ENCODE measurements at regions not wholly inside any gene's neighbourhood (a gene's known extent, or its start where the extent isn't known, plus 50 kb on each side); places are given as distances from the start of the nearest gene placed in this dataset.

DNA sequence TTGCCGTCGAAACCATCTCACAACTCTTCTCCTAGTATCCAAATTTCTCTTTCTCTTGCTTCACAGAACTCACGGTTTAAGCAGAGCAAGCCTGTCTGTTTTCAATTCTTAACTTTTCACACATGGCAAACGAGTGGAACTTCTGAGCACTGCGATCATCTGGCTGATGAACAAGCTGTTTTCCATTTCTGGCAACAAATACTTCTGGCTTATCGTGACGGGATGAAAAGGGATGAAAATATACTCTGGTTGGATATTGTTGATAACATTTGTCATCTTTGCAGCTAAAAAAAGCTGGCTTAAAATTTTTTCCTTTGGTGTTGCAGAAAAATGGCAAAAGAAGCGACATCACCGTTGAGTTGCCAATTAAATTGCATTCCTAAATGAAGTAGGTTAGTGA lies 515.2 kb upstream of the JARID2 start:
- DNase-seq: no peak

DNA sequence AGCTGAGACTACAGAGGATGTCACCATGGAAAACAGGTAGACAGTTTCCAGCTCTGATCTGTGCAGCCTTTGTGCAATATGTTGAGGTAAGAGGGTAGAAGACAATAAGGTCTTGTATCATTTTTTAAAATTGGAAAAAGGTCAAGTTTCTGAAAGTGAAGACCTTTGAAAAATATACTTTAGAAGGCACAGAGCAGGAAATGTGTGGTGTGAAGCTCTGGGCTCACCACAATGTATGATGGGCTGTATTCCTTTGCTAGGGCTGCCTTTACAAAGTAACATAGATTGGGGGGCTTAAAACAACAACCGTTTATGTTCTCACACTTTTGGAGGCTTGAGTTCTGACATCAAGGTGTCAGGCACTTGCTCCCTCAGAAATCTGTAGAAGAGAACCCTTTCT lies 514.3 kb upstream of the JARID2 start:
- no peak for DNase-seq

DNA sequence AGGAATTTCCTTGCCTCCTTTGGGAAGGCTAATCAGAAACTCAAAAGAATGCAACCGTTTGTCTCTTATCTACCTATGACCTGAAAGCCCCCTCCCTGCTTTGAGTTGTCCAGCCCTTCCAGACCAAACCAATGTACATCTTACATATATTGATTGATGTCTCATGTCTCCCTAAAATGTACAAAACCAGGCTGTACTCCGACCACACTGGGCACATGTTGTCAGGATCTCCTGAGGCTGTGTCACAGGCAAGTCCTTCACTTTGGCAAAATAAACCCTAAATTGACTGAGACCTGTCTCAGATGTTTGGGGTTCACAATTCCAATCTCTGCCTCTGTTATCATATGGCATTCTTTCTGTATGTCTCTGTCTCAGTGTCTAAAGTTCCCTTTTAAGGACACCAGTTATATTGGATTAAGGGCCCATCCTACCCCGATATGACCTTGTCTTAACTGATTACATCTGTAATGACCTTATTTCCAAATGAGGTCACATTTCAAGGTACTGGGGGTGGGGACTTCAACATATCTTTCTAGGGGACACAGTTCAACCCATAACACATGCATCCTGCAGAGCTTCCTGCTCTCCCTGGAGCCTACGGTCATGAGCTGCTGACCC lies 513.5 kb upstream of the JARID2 start:
- DNase-seq: no peak

DNA sequence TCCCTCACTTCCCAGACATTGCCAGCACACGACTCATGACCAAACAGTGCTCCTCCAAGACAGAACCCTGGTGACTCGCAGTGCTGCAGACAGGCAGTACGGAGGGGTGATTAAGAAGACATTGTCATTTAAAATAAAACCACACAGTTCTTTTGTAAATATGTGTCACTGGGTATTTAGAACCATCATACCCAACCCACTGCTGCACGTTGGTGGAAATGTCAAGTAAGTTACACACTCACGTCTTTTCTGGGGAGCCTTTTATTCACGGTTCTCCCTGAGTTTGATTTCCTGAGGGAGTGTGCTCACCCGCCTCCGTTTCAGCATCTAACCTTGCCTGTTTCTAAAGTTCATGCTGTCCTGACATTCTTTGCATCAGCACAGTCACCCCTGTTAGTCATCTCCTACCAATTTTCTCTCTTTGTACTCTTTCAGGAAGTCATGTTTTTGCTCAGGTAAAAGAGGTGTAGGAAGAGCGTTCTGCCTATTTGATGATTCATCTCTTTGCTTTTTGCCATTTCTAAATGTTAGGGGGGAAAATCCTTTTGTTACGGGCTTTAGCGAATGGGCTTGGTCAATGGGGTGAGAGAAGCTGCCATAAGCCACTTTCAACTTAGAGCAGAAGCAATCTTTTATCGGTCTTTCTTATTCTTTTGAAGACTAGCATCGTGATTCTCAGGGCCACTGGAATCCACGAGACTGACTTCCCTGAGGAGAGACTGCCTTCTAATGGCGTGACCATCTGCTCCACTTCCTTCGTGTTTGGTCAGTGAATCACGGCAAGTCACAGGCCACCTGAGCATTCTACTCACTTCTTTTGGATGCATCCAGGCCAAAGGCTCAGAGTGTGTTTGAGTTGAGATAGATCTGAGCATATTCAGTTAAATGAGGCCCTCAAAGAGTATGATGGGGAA lies 512.8 kb upstream of the JARID2 start:
- no peak for DNase-seq

DNA sequence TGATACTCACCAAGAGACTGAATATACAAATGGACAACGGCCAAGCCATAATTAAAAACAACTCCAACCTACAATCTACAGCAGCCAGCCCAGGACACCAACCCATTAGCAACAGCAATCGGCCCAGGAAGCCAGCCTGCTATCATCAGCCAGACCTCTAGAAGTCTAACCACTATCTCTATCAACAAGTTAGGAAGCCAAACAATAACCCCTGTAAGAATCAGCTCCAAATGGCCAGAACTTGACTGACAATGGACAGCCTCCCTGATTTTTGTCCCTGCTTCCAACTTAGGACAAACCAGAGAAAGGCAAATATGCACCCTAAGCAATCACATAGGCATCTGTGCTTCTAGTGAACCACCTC lies 511.8 kb upstream of the JARID2 start:
- no peak for DNase-seq

DNA sequence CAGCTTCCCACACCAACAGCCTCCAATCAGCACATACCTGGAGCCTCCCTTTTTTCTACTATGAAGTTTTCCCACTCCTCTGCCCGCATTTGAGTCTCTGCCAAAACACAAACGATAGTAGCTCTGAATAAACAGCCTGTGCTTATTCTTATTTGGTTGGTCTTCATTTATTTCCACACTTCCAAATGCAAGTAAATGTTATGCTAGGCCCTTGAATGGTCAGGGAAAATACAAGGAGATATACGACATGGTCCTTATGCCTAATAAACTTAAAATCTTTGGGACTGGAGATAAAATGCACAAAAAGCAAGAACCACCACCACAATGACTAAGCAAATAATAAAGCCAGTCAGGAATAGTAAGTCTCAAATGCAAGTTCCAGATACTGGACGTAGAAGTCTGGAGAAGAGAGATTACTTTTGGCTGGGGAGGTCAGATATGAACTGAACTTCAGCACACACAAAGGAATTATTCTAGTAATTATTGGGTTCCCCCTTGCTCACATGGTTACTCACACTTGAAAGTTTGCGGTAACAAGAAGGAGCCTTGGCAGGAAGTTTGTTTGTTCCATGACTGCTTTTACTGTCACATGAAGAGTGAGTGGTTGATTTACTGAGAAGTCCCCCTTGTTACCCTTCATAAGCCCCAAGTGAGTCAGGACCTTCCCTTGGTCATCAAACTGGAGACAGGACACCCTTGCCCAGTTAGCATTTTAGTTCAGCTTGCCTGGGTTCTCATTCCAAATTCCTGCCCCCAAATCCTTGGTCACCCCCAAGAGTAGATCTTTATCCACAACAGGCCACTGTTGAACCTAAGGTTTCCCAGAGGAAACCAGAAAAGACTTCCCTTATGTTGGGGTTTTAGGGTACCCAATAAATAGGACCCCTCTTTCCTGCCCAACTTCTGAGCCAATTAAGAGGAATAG lies 511.2 kb upstream of the JARID2 start:
- DNase-seq: no peak

DNA sequence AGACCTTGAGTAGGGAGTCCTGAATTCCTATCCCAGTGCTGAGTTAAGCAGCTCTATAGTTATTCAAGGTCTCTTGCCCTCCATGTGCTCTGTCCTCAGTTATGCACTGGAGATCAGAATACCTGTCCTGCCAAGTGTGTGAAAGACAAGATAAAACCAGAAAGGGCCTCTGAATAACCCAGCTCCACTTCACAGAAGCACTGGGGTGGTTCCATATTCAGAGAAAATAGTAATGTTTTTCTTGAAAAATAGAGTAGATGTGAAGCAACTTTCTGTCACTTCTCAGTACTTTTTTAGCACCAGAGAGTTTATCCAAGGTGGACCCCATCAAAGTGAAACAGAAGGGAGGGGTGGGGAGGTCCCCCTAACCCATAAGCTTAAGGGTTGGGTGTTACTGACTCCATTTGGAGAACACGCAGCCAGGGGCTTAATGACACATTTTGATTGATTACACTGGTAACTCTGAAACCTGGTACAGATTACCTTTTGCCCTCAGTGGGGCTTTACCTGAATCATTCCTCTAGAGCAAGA lies 509.8 kb upstream of the JARID2 start:
- no peak for DNase-seq

DNA sequence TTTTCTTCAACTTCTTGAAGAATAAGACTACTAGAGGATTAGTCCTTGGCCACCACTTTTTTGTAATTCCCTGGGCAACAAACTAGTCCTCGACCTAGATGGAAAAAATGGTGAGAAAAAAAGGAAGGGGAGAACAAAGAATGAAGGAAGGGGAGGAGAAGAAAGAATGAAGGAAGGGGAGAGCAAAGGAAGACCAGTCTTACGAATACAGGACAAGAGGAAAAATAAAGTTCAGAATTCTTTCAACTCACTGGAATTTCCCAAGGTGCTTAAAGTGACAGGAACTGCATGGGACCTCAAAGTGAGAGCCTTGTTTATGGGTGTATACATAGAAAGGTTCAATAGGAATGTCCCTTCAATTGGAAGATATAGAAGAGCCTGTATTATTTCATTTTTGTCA lies 509.3 kb upstream of the JARID2 start:
- no peak for DNase-seq

DNA sequence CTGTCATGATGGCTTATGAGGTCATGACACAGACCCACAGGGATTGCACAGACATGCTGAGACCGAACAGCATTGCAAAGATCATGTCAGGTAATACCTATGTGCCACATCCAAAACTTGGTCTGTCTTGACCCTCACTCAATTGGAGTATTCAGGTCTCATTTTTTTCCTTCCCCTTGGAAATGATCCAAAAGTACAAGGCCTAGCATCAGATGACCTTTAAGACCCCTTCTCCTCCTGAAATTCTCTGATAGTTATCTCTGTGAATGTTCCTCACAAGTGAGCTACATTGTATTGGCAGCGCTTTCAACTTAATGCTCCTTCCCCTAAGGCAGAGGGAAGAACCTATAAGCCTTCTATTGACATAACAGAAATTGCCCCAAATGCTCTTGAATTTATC lies 507.4 kb upstream of the JARID2 start:
- no peak for DNase-seq

DNA sequence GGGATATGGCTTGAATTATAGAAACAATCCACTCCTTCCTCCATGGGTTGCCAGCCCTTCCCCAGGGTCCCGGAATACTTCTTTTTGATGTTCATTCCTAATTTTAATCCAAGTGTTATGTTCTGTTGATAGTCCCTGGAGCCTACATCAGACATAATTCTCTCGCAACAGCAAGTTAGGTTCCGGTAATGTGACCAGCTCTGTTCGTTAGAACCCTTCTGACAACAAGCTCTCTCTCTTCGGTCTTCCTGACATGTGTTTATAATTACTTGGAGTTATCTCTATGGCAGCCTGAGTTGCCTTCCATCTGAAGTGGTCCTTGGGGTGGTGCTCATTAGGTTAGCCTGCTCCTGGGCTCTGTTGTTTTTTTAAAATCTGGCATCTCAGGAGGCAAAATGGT lies 506.9 kb upstream of the JARID2 start:
- no peak for DNase-seq

DNA sequence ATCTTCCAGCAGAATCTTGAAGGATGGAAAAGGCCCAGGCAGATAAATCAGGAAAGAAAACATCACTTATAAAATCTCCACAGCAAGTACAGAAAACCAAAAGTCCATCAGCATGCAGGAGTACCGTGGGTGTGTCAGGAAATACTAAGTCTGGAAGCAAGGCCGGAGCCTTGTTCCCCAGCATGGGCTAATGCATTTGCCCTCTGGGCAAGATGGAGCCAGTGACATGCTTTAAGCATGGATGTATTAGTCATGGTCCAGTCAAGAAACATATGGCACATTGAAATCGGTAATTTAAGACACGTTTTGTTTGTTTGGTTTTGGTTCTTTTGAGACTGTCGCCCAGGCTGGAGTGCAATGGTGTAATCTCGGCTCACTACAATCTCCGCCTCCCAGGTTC lies 506.0 kb upstream of the JARID2 start:
- no peak for DNase-seq

DNA sequence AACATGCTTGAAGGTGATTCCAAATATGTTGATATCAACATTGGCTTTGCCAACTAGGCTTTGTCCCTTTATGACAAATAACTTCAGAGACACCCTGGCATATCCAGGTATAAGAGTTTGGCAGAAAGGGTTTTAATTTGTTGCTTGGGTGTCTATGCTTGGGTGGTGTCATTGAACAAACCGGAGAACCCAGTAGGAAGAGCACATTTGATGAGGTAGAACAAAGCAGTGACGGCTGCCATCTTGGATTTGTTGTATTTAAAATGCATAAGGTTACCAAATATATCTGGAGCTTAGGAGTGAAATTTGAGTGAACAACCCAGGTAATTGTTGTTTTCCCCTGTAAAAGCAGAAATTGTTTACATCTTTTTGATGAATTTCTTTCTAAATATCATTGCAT lies 503.7 kb upstream of the JARID2 start:
- DNase-seq: no peak

DNA sequence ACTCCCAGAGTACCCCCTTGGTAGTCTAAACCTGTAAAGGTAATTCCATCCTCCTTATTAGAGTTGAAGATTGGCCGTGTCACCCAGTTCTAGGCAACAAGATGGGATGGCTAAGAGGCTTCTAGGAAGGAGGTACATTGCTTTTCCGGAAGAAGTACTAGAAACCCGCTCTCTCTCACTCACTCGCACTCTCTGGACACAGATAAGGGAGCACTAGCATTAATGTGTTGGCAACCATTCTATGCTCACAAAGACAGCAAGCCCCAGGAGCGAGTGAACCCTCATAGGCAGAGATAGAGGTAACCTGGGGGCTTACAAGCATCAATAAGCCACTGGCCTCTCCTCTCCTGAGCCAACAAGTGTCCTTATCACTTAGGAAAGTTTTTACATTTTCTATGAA lies 503.2 kb upstream of the JARID2 start:
- DNase-seq: no peak

DNA sequence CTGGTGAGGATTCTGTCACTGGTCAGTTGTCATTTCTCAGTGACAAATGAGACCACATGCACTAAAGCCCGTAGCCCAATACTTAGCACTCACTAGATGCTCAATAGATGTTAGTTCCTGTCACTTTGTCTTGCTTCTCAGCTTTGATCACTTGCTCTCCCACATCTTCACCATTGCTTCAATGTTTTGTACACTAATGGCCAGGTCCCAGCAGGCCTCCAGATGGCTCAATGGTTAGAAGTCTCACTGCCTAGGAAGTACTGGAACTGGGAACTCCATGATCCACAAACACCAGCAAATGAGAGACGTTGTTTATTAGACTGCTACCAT lies 502.8 kb upstream of the JARID2 start:
- DNase-seq: no peak

DNA sequence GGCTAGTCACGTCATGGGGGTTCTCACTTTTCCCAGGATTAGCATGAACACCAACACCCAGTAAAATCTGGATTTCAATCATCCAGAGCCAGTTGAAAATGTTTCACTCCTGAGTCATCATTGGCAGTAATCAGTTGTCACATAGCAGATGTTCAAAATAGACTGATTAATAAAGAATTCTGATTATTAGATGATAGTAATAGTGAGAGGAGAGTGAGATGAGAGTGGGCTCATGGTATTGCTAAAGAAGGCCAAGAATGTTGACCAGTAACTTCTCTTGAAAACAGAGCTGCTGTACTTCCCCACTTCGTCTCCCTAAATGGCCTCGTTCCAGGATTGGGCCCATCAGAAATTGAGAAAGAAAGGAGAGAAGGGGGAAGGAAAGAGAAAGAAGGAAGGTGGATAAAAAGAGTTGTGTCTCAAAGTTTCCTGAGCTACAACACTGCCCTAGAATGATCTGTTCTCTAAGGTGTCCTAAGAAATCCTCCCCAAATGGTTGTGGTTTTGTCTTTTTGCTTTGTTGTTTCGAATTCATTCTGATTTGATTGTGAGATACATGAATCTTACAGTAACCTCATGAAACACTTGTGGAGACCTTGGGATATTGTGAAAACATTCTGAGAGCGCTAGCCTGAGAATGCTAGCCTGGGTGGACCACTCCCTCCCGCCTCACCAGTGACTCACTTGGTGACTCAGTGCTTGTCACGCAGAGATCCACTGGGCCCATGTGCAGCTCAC lies 502.2 kb upstream of the JARID2 start:
- no peak for DNase-seq

DNA sequence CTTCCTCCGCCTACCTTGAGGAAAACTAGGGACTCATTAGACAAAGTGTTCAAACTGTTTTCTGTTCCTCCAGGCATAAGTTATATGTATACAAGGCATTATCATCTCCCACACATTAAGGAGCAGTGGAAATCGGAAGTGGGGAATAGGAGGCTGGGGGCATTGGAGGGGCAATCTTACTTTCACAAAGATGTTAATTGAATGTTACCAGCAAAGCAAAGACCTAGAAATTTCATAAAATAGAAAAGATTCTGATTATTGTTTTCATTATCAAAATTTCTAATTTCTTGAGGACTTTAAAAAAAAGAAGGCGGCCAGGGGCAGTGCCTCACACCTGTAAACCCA lies 501.7 kb upstream of the JARID2 start:
- DNase-seq: no peak

DNA sequence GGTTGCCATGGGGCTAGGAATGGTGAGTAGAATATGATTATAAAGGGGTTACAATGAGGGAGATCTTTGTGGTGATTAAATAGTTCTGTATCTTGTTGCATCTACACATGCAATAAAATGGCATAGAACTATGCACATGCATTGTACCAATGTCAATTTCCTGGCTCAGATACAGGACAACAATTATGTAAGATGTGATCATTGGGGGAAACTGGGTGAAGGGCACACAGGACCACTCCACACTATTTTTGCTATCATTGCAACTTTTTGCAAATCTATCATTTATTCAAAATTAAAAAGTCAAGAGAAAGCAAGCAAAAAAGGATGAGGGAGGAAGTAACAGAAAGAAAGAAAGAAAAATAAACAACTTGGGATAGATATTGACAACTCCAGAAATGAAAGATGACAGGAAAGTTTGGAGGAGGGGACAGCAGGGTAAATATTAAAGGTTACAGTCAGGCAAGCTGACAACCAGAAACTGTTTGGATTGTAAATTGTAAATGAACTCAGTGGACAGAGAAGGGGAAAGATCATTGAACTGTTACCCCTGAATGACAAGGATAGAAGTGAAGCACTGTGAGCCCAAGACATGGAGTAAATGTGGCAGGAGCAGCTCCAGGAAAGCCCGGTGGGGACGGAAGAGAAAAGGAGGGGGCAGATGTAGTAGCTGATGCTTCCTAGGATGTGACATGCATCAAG lies 499.6 kb upstream of the JARID2 start:
- DNase-seq: no peak

DNA sequence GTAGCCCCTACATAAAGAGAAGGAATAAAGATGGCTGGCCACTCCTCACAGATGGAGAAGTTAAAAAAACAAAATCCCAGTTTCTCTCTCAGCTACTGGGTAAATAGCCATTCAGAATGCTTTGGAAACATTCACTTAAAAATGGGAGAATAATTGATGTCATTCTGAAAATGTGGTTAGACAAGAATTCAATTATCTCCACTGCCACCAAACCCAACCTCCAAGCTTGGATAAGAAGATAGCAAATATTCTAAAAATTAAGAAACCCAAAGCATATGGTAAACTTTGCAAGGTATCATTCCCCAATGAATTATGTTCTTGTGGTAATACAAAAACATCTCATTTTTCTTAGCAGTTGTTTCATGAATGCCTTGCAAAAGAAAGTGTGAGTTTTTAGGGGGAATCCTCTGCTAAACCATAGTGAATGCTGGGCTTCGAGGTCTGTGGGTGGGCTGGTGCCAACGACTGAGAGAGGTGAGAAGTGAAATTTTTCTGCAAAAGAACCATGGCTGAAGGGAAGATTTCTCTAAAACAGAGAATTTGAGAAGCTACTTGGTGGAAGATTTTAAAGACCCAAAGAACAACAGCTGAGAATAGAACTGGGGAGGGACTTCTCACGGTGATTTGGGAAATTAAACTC lies 497.9 kb upstream of the JARID2 start:
- DNase-seq: no peak

DNA sequence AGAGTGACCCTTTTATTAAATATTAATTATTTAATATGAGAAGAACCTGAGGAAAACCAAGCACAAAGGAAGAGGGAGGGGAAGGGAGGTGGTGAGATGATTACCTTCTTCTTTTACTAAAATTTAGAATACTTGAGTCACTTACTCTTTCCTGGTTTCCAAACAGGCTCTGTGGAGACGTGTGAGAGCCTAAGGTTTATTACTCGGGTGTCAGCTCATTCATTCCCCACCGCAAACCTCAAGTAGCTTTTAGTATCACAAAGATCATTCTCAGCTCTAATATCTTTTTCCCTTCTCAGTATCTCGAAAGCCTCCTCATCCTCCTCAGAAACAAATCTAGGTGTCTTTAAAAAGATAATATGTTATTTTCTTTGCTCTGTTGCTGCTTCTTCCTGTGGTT lies 497.2 kb upstream of the JARID2 start:
- DNase-seq: no peak

DNA sequence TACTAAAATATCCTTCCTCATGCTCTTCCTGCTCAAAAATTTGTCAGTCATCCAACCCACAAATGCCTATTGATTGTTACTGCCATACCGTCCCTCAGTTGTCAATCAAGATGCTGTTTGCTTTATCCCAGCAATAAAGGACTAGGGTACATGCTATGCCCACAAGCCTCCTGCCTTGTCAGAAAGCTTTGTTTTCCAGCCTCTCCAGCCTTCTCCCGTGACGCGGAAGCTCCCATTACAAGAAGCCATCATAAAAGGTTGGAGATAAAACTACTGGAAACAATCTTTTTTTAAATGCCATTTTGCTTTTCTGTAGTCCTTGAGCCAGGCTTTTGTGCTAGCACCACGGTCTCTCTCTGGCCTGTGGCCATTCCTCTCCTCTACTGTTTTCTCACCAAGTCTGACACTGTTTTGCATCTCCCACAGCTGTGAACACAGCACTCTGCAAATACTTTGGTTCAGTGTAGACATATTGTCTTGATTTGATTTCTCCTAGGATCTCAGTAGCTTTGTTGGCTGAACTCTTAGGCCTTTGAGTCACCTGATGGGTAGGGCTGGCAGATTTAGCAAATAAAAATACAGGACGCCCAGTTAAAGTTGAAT lies 495.7 kb upstream of the JARID2 start:
- DNase-seq: no peak

DNA sequence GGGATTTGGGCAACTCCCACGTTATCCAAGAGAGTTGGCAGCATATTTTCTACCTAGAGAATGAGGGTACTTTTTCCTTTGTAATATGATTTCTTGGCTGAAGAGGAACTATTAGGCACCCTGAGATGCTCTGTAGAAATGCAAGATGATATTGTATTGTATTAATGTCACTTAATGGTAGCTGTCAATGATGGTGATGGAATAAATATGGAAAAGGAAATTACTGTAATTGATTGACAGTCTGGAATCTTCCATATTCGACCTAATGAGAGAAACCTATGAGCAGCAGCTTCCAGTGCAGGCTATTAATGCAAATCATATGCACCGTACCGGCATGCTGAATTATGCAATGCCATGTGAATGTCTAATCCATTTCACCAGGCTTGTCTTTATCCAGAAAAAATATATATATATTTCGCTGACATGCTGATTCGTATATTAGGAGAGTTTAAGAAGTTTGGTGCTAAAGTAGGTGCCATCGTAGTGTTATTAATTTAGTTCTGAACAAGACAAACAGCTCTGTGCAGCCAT lies 494.2 kb upstream of the JARID2 start:
- no peak for DNase-seq
